ENCODE measurements at regions not wholly inside any gene's neighbourhood (a gene's known extent, or its start where the extent isn't known, plus 50 kb on each side); places are given as distances from the start of the nearest gene placed in this dataset.
"Not testable (repeated sequence)": the region's sequence is repeated elsewhere in the genome, so short reads cannot be mapped to it uniquely, and the experiment has no call there.

DNA sequence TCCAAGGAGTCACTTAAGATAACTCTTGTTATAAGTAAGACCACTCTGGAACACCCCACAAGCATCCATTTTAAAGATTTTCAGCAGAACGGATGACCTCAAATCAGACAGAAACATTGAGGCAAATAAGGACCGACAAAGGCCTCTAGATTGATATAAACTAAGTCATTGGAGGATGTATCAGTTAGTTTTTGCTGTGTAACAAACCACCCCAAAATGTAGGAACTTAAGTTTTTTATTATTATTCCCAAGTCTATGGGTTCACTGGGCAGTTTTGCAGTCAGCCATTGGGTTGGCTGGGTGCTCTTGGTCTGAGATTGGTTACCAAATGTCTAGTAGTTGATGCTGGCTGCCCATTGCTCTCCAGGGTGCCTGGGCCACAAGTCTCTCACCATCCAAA, 311.8 kb downstream of the SIPA1L2 start:
- H3K27me3 Mint-ChIP-seq (ENCODE audit: insufficient read depth) = peaks cover 2% of the 10 kb centered on the region
- H3K36me3 Mint-ChIP-seq (ENCODE audit: low read depth) = peaks cover 3% of the 10 kb centered on the region

DNA sequence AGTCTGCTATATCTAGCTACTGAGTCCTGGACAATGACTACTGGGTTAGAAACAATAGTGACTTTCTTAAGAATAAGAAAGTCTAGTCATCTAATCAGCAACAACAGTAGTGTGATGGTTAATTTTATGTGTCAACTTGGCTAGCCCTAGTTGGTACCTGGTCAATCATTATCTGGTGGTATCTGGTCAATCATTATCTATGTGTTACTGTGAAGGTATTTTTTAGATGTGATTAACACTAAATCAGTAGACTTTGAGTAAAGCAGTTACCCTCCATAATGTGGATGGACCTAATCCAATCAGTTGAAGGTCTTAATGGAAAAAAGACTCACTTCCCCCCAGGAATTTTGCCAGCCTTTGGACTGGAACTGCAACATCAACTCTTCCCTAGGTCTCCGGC, 312.6 kb downstream of the SIPA1L2 start:
- H3K4me3 Mint-ChIP-seq = no peak overlapping the region

More for the DNA sequence above, 311.8 kb downstream of the SIPA1L2 start:
- peaks cover 17% of the 10 kb centered on the region for H3K9me3 Mint-ChIP-seq
- Histone ChIP-seq H3K9me3 (ENCODE audit: control insufficient read depth, low read length) (peaks cover 19% of the 10 kb centered on the region), H3K4me1 (ENCODE audit: control insufficient read depth, insufficient read depth, low read length) (peaks cover 6% of the 10 kb centered on the region), H3K27ac (ENCODE audit: low read depth, low read length) (no peak overlapping the region), H3K27me3 (ENCODE audit: control insufficient read depth, insufficient read depth, low read length, poor library complexity, severe bottlenecking) (no peaks in the 10 kb centered on the region), H3K4me3 (ENCODE audit: low read length) (peak overlapping the region; percentile 25), H3K36me3 (ENCODE audit: control insufficient read depth, insufficient read depth, low read length) (no peaks in the 10 kb centered on the region), H3K9ac (ENCODE audit: extremely low read depth, low read length, poor library complexity, severe bottlenecking) (no peak overlapping the region)
- H3K4me1 Mint-ChIP-seq = peaks cover 18% of the 10 kb centered on the region
- TF ChIP-seq CTCF (conservative IDR thresholded peaks at IDR 0.05) = no peak
- no peak for DNase-seq
- H3K27ac Mint-ChIP-seq = no peak overlapping the region
- WGBS, 2 experiments (ENCODE audit: insufficient coverage in 1 of 2, insufficient read length in 1 of 2) = 94 to 96% methylated on average over 2 of the region's 2 CpGs
- H3K4me3 Mint-ChIP-seq = no peak overlapping the region

GRCh38 chr1:232316864-232317263, 313.1 kb downstream of the SIPA1L2 start:
- Mint-ChIP-seq H3K27ac (no peak overlapping the region), H3K27me3 (ENCODE audit: insufficient read depth) (peaks cover 2% of the 10 kb centered on the region), H3K4me3 (no peak overlapping the region), H3K4me1 (peaks cover 11% of the 10 kb centered on the region), H3K36me3 (ENCODE audit: low read depth) (peaks cover 6% of the 10 kb centered on the region), H3K9me3 (peaks cover 25% of the 10 kb centered on the region)
- Histone ChIP-seq H3K27me3 (ENCODE audit: control insufficient read depth, insufficient read depth, low read length, poor library complexity, severe bottlenecking) (no peaks in the 10 kb centered on the region), H3K27ac (ENCODE audit: low read depth, low read length) (no peak overlapping the region), H3K9ac (ENCODE audit: extremely low read depth, low read length, poor library complexity, severe bottlenecking) (no peak overlapping the region), H3K9me3 (ENCODE audit: control insufficient read depth, low read length) (peaks cover 25% of the 10 kb centered on the region), H3K36me3 (ENCODE audit: control insufficient read depth, insufficient read depth, low read length) (no peaks in the 10 kb centered on the region), H3K4me1 (ENCODE audit: control insufficient read depth, insufficient read depth, low read length) (peaks cover 3% of the 10 kb centered on the region), H3K4me3 (ENCODE audit: low read length) (peak overlapping the region; percentile 18)
- DNase-seq = no peak
- TF ChIP-seq CTCF (conservative IDR thresholded peaks at IDR 0.05) = no peak

More for the DNA sequence above, 312.6 kb downstream of the SIPA1L2 start:
- 86% methylated on average over 1 of the region's 1 CpG; no CpG with 5 or more reads in 1 of the 2 experiments for WGBS, 2 experiments (ENCODE audit: insufficient coverage in 1 of 2, insufficient read length in 1 of 2)
- Histone ChIP-seq H3K36me3 (ENCODE audit: control insufficient read depth, insufficient read depth, low read length) (no peaks in the 10 kb centered on the region), H3K4me1 (ENCODE audit: control insufficient read depth, insufficient read depth, low read length) (peaks cover 6% of the 10 kb centered on the region), H3K27me3 (ENCODE audit: control insufficient read depth, insufficient read depth, low read length, poor library complexity, severe bottlenecking) (no peaks in the 10 kb centered on the region), H3K9ac (ENCODE audit: extremely low read depth, low read length, poor library complexity, severe bottlenecking) (no peak overlapping the region), H3K9me3 (ENCODE audit: control insufficient read depth, low read length) (peaks cover 25% of the 10 kb centered on the region), H3K4me3 (ENCODE audit: low read length) (peak overlapping the region; percentile 18), H3K27ac (ENCODE audit: low read depth, low read length) (no peak overlapping the region)
- DNase-seq = no peak
- Mint-ChIP-seq H3K27ac (no peak overlapping the region), H3K27me3 (ENCODE audit: insufficient read depth) (peaks cover 2% of the 10 kb centered on the region), H3K4me1 (peaks cover 16% of the 10 kb centered on the region), H3K9me3 (peaks cover 24% of the 10 kb centered on the region), H3K36me3 (ENCODE audit: low read depth) (peaks cover 6% of the 10 kb centered on the region)
- TF ChIP-seq CTCF (conservative IDR thresholded peaks at IDR 0.05) = no peak

- peaks cover 25% of the 10 kb centered on the region for H3K9me3 Mint-ChIP-seq
- H3K27me3 ChIP-seq (ENCODE audit: control insufficient read depth, insufficient read depth, low read length, poor library complexity, severe bottlenecking); H3K4me3 Mint-ChIP-seq; H3K27ac ChIP-seq (ENCODE audit: low read depth, low read length); H3K4me3 ChIP-seq (ENCODE audit: low read length); H3K36me3 Mint-ChIP-seq (ENCODE audit: low read depth); H3K36me3 ChIP-seq (ENCODE audit: control insufficient read depth, insufficient read depth, low read length); DNase-seq; H3K27me3 Mint-ChIP-seq (ENCODE audit: insufficient read depth); H3K4me1 ChIP-seq (ENCODE audit: control insufficient read depth, insufficient read depth, low read length); H3K9ac ChIP-seq (ENCODE audit: extremely low read depth, low read length, poor library complexity, severe bottlenecking); H3K27ac Mint-ChIP-seq: not testable (repeated sequence)
- peaks cover 20% of the 10 kb centered on the region for H3K4me1 Mint-ChIP-seq
- H3K9me3 ChIP-seq (ENCODE audit: control insufficient read depth, low read length) = peaks cover 21% of the 10 kb centered on the region
- whole genome bisulfite sequencing, 2 experiments (ENCODE audit: insufficient coverage in 1 of 2, insufficient read length in 1 of 2) = 95% methylated on average over 9 to 15 of the region's 15 CpGs
Observed at GRCh38 chr1:232313876-232314275, 316.1 kb downstream of the SIPA1L2 start.

All from endodermal cell (in vitro differentiated cells).